IMR-90 (cell line): ENCODE measurements at regions not wholly inside any gene's neighbourhood (a gene's known extent, or its start where the extent isn't known, plus 50 kb on each side); places are given as distances from the start of the nearest gene placed in this dataset.
A peak's percentile ranks its signal among the peaks of the same experiment; 100 is the strongest.

ENCODE experiments used
- BHLHE40 ChIP-seq: fragments of 150-350 bp; IDR thresholded peaks from 2 replicates; pipeline ENCODE4 v1.6.1; 2016; ENCODE audit warnings: mild to moderate bottlenecking, low read depth, low read length
- CEBPB ChIP-seq: IDR thresholded peaks from 2 replicates; pipeline ENCODE4 v1.6.1; 2012; ENCODE audit warnings: low read depth, low read length, improper control_type of control experiment
- POLR2A ChIP-seq: IDR thresholded peaks from 2 replicates; pipeline ENCODE4 v1.6.1; 2012; ENCODE audit warnings: mild to moderate bottlenecking, low read depth, low read length
- RFX5 ChIP-seq: IDR thresholded peaks from 2 replicates; pipeline ENCODE4 v1.8.0; 2012; ENCODE audit warnings: low read depth, mild to moderate bottlenecking, low read length, moderate library complexity
- SMC3 ChIP-seq: fragments of 150-350 bp; IDR thresholded peaks from 2 replicates; pipeline ENCODE4 v1.6.1; 2016; ENCODE audit warnings: low read depth, mild to moderate bottlenecking, antibody characterized with exemption, low read length, moderate library complexity
- USF2 ChIP-seq: fragments of 150-350 bp; IDR thresholded peaks from 2 replicates; pipeline ENCODE4 v1.6.1; 2017; ENCODE audit warnings: mild to moderate bottlenecking, antibody characterized with exemption, low read length, low read depth
- TF ChIP-seq, protein P1 (sequence below): conservative IDR thresholded peaks from 2 replicates; pipeline ENCODE4 v1.5.1; 2012; ENCODE audit warnings: mild to moderate bottlenecking, low read depth, low read length, improper control_type of control experiment

DNA sequence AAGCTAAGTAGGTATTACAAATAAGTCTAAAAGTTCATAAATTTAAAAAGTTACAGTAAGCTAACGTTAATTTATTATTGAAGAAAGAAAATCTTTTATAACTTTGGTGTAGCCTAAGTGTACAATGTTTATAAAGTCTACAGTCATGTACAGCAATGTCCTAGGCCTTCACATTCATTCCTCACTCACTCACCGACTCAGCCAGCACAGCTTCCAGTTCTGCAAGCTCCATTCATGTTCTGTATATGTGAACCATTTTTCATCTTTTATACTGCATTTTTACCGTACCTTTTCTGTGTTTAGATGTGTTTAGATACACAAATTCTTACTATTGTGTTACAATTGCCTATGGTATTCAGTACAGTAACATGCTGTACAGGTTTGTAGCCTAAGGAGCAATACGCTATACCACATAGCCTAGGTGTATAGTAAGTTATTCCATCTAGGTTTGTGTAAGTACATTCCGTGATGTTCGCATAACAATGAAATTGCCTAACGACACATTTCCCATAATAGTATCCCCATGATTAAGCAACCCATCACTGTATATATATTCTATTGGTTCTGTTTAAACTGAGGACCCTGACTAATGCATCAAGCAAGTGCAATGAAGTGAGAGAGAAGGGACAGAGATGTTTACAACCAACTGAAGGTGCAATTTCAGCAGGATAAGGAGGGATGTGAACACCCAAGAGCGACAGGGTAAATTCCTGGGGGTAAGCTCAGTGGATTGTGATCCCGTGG lies 88.9 kb upstream of the TRIO start:
- TF ChIP-seq POLR2A (no peak), USF2 (no peak), SMC3 (no peak), RFX5 (no peak), BHLHE40 (no peak; the same call in 1 of the 2 replicates), CEBPB (peak; percentile 98)
- TF ChIP-seq, protein P1, sequence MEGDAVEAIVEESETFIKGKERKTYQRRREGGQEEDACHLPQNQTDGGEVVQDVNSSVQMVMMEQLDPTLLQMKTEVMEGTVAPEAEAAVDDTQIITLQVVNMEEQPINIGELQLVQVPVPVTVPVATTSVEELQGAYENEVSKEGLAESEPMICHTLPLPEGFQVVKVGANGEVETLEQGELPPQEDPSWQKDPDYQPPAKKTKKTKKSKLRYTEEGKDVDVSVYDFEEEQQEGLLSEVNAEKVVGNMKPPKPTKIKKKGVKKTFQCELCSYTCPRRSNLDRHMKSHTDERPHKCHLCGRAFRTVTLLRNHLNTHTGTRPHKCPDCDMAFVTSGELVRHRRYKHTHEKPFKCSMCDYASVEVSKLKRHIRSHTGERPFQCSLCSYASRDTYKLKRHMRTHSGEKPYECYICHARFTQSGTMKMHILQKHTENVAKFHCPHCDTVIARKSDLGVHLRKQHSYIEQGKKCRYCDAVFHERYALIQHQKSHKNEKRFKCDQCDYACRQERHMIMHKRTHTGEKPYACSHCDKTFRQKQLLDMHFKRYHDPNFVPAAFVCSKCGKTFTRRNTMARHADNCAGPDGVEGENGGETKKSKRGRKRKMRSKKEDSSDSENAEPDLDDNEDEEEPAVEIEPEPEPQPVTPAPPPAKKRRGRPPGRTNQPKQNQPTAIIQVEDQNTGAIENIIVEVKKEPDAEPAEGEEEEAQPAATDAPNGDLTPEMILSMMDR = no peak
